ENCODE measurements at regions not wholly inside any gene's neighbourhood (a gene's known extent, or its start where the extent isn't known, plus 50 kb on each side); places are given as distances from the start of the nearest gene placed in this dataset.

DNA sequence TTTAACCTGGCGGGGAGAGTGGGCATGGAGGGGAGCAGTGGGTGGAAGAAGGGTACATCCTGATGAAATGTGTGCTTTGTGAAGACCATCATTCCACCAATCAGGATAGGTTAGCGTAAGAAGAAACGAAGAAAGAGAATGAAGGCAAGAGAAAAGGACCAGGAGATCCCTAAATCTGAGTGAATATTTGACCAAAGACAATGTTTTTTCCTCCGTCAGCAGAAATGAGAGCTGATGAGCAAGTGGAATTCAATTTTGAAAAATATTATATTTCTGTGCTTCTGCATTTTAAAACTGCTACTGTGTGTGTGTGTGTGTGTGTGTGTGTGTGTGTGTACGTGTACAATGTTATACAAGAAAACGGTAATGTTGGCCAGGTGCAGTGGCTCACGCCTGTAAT, 58.3 kb upstream of the NOCT start:
- TF ChIP-seq NFIC (IDR thresholded peaks at IDR 0.05) (no peak), FOXM1 (IDR thresholded peaks at IDR 0.05; ENCODE audit: borderline replicate concordance, low read depth) (no peak), TEAD4 (IDR thresholded peaks at IDR 0.05) (no peak), RAD21 (IDR thresholded peaks at IDR 0.05; ENCODE audit: low read depth) (no peak), EP300 (IDR thresholded peaks at IDR 0.05; ENCODE audit: borderline replicate concordance) (no peak), CEBPB (IDR thresholded peaks at IDR 0.05) (no peak), EGR1 (IDR thresholded peaks at IDR 0.05) (no peak)

Measured in Ishikawa (cell line).